Daoy (cell line): ENCODE measurements at regions not wholly inside any gene's neighbourhood (a gene's known extent, or its start where the extent isn't known, plus 50 kb on each side); places are given as distances from the start of the nearest gene placed in this dataset.

Experiments used
- DNase-seq: peaks from one replicate; pipeline ENCODE4 v3.0.0-alpha.2; 2015; ENCODE audit warnings: low read depth

GRCh38 chr11:32039149-32039548 lies 51.7 kb upstream of the RCN1 start:
- DNase-seq: no peak

GRCh38 chr11:32034680-32035079 lies 56.2 kb upstream of the RCN1 start:
- DNase-seq: no peak

DNA sequence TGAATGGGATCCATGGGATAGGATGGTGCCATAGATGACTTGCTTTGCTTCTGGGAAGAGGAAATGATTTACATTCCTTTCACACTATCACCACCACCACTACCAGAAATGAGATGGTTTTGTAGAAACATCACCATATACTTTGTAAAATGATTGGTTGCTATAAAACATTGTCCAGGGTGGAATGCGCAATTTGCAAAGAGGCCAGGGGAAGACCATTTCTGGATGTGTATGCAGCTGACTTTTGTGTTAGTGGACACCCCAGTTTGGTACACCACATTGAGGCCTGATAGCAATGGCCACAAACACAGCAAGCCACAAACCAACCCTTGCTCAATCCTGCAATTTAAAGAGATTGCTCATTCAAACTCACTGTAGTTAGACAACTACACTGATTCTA lies 56.7 kb upstream of the RCN1 start:
- peak; percentile 77 for DNase-seq

GRCh38 chr11:32033491-32033890 lies 57.4 kb upstream of the RCN1 start:
- DNase-seq: no peak

- no peak for DNase-seq
Observed at GRCh38 chr11:32033067-32033466, 57.8 kb upstream of the RCN1 start.

GRCh38 chr11:32032478-32032877 lies 58.4 kb upstream of the RCN1 start:
- DNase-seq: no peak

DNA sequence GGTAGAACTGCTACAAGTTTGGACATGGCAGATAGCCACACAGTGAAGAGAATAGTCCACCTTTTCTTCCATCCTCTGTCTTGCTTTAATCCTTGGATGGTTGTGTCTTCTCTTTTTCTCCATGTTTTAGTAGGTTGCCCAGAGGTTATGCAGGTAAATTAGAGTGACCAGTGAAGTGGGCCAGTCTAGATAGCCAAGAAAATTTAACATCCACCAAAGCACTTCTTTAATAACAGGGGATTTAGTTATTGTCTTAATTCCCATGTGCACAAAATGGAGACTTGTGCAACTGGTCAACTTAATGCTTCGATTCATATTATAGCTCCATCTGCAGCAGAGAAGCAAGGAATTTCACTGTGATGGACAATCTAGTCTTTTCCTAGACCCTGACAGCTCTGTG lies 58.8 kb upstream of the RCN1 start:
- DNase-seq: no peak

DNA sequence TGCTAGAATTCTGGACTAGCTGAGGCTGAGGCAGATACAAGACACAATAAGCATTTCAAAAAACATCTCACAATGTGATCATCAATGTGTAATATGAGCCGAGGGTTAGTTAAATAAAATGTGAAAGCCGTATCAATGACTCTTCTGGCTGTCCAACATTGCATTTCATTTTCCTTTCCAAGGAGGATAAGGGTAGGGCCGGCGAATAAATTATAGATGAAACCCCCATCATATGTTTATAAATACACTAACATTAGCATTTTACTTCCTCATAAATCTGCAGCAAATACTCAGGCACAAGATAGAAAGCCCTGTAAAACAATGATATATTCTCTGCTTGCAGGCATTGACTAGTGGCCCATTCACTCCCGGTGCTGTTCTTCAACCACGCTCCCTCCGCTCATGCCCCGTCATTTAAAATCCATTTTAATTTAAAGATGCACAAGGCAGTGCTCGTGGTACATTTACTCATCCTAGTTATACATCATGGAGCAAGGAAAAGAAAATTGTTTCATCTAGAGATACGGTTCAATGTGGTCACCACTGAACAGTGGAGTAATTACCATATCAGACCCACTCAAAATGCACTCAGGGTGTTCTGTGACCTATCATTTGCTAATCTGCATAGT lies 59.9 kb upstream of the RCN1 start:
- no peak for DNase-seq

DNA sequence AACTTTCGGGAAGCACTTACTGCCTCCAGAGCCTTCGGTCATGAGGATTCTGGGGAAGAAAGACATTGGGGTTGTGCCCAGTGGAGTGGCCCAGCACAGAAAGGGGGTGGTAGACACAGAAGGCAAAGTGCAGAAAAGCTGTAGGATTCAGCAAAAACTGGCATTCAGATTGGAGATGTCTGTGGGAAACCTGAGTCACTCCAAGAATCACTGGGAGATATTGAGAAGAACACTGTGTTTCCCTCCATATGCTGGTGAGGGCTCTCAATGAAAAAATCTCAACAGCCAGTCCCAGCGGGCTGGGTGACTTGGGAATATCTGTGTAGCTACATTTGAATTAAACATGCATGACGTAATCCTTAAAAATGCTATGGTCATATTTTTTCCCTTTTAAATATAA lies 61.2 kb upstream of the RCN1 start:
- DNase-seq: no peak

GRCh38 chr11:32028201-32028600 lies 62.7 kb upstream of the RCN1 start:
- DNase-seq: no peak

- no peak for DNase-seq
Observed at GRCh38 chr11:32026766-32027165, 64.1 kb upstream of the RCN1 start.

- no peak for DNase-seq
Observed at GRCh38 chr11:32024948-32025347, 65.9 kb upstream of the RCN1 start.

GRCh38 chr11:32023370-32024305 lies 67.2 kb upstream of the RCN1 start:
- DNase-seq: no peak

DNA sequence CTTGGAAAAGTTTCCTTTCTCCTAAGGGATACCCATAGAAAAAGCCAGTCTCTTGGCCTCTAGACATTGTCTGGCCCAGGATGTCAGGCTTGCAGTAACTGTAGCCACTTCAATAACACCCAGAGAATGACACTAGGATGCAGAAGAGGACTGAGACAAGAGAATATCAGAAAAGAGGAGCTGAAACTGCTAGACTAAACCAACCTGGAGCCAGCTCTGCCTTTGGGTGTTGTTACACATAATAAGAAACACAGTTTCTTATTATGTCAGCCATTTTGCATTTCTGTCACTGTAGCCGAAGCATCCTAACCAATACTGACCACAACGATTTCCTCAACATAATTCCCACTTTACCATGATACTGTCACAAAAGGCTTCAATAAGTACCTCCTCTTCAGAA lies 72.2 kb upstream of the RCN1 start:
- DNase-seq: no peak

- no peak for DNase-seq
Observed at GRCh38 chr11:32016111-32016510, 74.8 kb upstream of the RCN1 start.

GRCh38 chr11:32015427-32015826 lies 75.4 kb upstream of the RCN1 start:
- DNase-seq: no peak

- DNase-seq: no peak
Observed at GRCh38 chr11:32013603-32014002, 77.3 kb upstream of the RCN1 start.

GRCh38 chr11:32012049-32012448 lies 78.8 kb upstream of the RCN1 start:
- no peak for DNase-seq

GRCh38 chr11:32008880-32009551 lies 81.9 kb upstream of the RCN1 start:
- DNase-seq: no peak

- DNase-seq: peak; percentile 59
Observed at GRCh38 chr11:32006799-32007388, 84.0 kb upstream of the RCN1 start.

GRCh38 chr11:32005786-32006416 lies 85.0 kb upstream of the RCN1 start:
- peak; percentile 82 for DNase-seq

- DNase-seq: no peak
Observed at GRCh38 chr11:32003335-32003734, 87.5 kb upstream of the RCN1 start.
